ENCODE measurements at regions not wholly inside any gene's neighbourhood (a gene's known extent, or its start where the extent isn't known, plus 50 kb on each side); places are given as distances from the start of the nearest gene placed in this dataset.

GRCh38 chr2:12076810-12077209 lies 330.4 kb downstream of the LPIN1 start:
- DNase-seq = no peak
- Histone ChIP-seq H3K4me3 (no peak overlapping the region), H3K27me3 (no peaks in the 10 kb centered on the region), H3K9me3 (no peaks in the 10 kb centered on the region), H3K27ac (no peak overlapping the region), H3K36me3 (no peaks in the 10 kb centered on the region), H3K4me1 (no peaks in the 10 kb centered on the region)
- no peak for ATAC-seq
- 23 to 30% (median 28%) methylated on average over 5 of the region's 5 CpGs for WGBS, 4 donors
- TF ChIP-seq CTCF (IDR thresholded peaks at IDR 0.05) (no peak), POLR2A (IDR thresholded peaks at IDR 0.05) (no peak)
- intact Hi-C loops (cut with DNase I) = no loop called here

GRCh38 chr2:12080360-12080759 lies 333.9 kb downstream of the LPIN1 start:
- no peak for TF ChIP-seq CTCF (IDR thresholded peaks at IDR 0.05)
- no peaks in the 10 kb centered on the region for H3K27me3 ChIP-seq
- intact Hi-C loops (cut with DNase I) = no loop called here
- ATAC-seq = no peak
- no peak overlapping the region for H3K4me3 ChIP-seq
- no peaks in the 10 kb centered on the region for H3K36me3 ChIP-seq
- peaks cover 0 to 4% (median 0%) of the 10 kb centered on the region in 12 donors for H3K4me1 ChIP-seq
- H3K27ac ChIP-seq = no peak overlapping the region
- 87 to 94% (median 90%) methylated on average over 4 of the region's 4 CpGs for WGBS, 4 donors
- no peaks in the 10 kb centered on the region for H3K9me3 ChIP-seq
- no peak for DNase-seq

- no peak for TF ChIP-seq POLR2A (IDR thresholded peaks at IDR 0.05)
- TF ChIP-seq CTCF (IDR thresholded peaks at IDR 0.05) = no peak
- Histone ChIP-seq H3K36me3 (no peaks in the 10 kb centered on the region), H3K4me3 (no peak overlapping the region), H3K27me3 (no peaks in the 10 kb centered on the region), H3K27ac (no peak overlapping the region), H3K4me1 (peaks cover 0 to 4% (median 0%) of the 10 kb centered on the region in 12 donors), H3K9me3 (no peaks in the 10 kb centered on the region)
- DNase-seq (no peak), ATAC-seq (no peak)
- WGBS, 4 donors = 87 to 96% (median 90%) methylated on average over 12 of the region's 12 CpGs
- intact Hi-C loops (cut with DNase I) = no loop called here
Measured at GRCh38 chr2:12081481-12082210, 335.2 kb downstream of the LPIN1 start.

- TF ChIP-seq CTCF (IDR thresholded peaks at IDR 0.05) = no peak
- no peak for TF ChIP-seq POLR2A (IDR thresholded peaks at IDR 0.05)
- Histone ChIP-seq H3K27me3 (no peaks in the 10 kb centered on the region), H3K36me3 (no peaks in the 10 kb centered on the region), H3K9me3 (no peaks in the 10 kb centered on the region), H3K4me3 (no peak overlapping the region), H3K27ac (no peak overlapping the region), H3K4me1 (peaks cover 0 to 4% (median 0%) of the 10 kb centered on the region in 12 donors)
- intact Hi-C loops (cut with DNase I) = no loop called here
- no peak for DNase-seq
- no peak for ATAC-seq
- 72 to 77% (median 73%) methylated on average over 9 of the region's 9 CpGs for WGBS, 4 donors
Measured at GRCh38 chr2:12083081-12083581, 336.7 kb downstream of the LPIN1 start.
